DND-41 (cell line): ENCODE measurements at regions not wholly inside any gene's neighbourhood (a gene's known extent, or its start where the extent isn't known, plus 50 kb on each side); places are given as distances from the start of the nearest gene placed in this dataset.
"Not testable (repeated sequence)": the region's sequence is repeated elsewhere in the genome, so short reads cannot be mapped to it uniquely, and the experiment has no call there.

Experiments
- ATAC-seq: fragments of 200-7000 bp; cut with Tn5 transposase; 3 replicates; pipeline ENCODE4 v1.9.1; 2021; ENCODE audit warnings: low read depth; ENCODE audit not compliant: insufficient read depth
- DNase-seq: peaks from one replicate; pipeline ENCODE4 v3.0.0-alpha.2; 2020
- H2AFZ ChIP-seq: 2 replicates; pipeline ENCODE4 v1.6.0; 2012; ENCODE audit warnings: low read depth, low read length
- H3K27ac ChIP-seq: 2 replicates; pipeline ENCODE4 v1.5.1; 2012; ENCODE audit warnings: low read length, inconsistent platforms
- H3K27me3 ChIP-seq: fragments of 200-600 bp; sonication (generic); 2 replicates; pipeline ENCODE4 v1.6.0; 2012; ENCODE audit warnings: low read length, mild to moderate bottlenecking, inconsistent platforms; ENCODE audit not compliant: insufficient read depth, poor library complexity
- H3K36me3 ChIP-seq: 2 replicates; pipeline ENCODE4 v1.5.1; 2012; ENCODE audit warnings: low read length, inconsistent platforms; ENCODE audit not compliant: insufficient read depth
- H3K4me1 ChIP-seq: 2 replicates; pipeline ENCODE4 v1.5.1; 2012; ENCODE audit warnings: mild to moderate bottlenecking, low read length; ENCODE audit not compliant: insufficient read depth
- H3K4me2 ChIP-seq: 2 replicates; pipeline ENCODE4 v1.6.0; 2012; ENCODE audit warnings: mild to moderate bottlenecking, moderate library complexity, low read length, inconsistent platforms; ENCODE audit not compliant: insufficient read depth
- H3K4me3 ChIP-seq, 2 experiments: fragments of 200-600 bp in 1 of 2; shearing (Covaris generic) in 1 of 2; 2 replicates each; pipeline ENCODE4 v1.5.1; 2012 to 2016; ENCODE audit warnings: inconsistent platforms in 2 of 2, low read length in 2 of 2, mild to moderate bottlenecking in 2 of 2, low read depth in 1 of 2, moderate library complexity in 1 of 2
- H3K79me2 ChIP-seq: 2 replicates; pipeline ENCODE4 v1.6.0; 2012; ENCODE audit warnings: low read length, inconsistent platforms; ENCODE audit not compliant: insufficient read depth
- H3K9ac ChIP-seq: 2 replicates; pipeline ENCODE4 v1.6.0; 2012; ENCODE audit warnings: low read depth, mild to moderate bottlenecking, inconsistent platforms, low read length, moderate library complexity
- H3K9me3 ChIP-seq: 2 replicates; pipeline ENCODE4 v1.5.1; 2012; ENCODE audit warnings: low read length, moderate library complexity, mild to moderate bottlenecking, inconsistent platforms; ENCODE audit not compliant: insufficient read depth, severe bottlenecking
- H4K20me1 ChIP-seq: 2 replicates; pipeline ENCODE4 v1.6.0; 2012; ENCODE audit warnings: low read length; ENCODE audit not compliant: insufficient read depth
- CTCF ChIP-seq: IDR thresholded peaks from 2 replicates; pipeline ENCODE4 v1.5.1; 2012; ENCODE audit warnings: borderline replicate concordance, low read length, moderate library complexity, mild to moderate bottlenecking; ENCODE audit not compliant: poor library complexity, severe bottlenecking; ENCODE audit errors: extremely low read depth
- EZH2 ChIP-seq: IDR thresholded peaks from 3 replicates; pipeline ENCODE4 v1.6.1; 2012; ENCODE audit warnings: borderline replicate concordance, low read depth, mild to moderate bottlenecking, moderate library complexity, low read length, inconsistent platforms; ENCODE audit not compliant: severe bottlenecking

- TF ChIP-seq CTCF (no peak), EZH2 (no peak)
- Histone ChIP-seq H3K4me1 (no peaks in the 10 kb centered on the region), H3K9me3 (no peaks in the 10 kb centered on the region), H3K36me3 (no peaks in the 10 kb centered on the region), H4K20me1 (no peaks in the 10 kb centered on the region), H3K79me2 (no peaks in the 10 kb centered on the region), H3K4me2 (no peak overlapping the region), H3K4me3 (no peak overlapping the region), H3K27ac (no peak overlapping the region), H3K9ac (no peak overlapping the region), H3K27me3 (no peaks in the 10 kb centered on the region), H2AFZ (no peak overlapping the region)
- DNase-seq (no peak), ATAC-seq (no peak)
Observed at GRCh38 chr16:47865337-47865855, 290.4 kb downstream of the ABCC12 start.

- not testable (repeated sequence) for H3K9me3 ChIP-seq, H3K79me2 ChIP-seq, H3K4me3 ChIP-seq, H2AFZ ChIP-seq, H3K4me1 ChIP-seq, H3K36me3 ChIP-seq, DNase-seq, H3K27ac ChIP-seq, ATAC-seq, H3K9ac ChIP-seq, H4K20me1 ChIP-seq, H3K4me2 ChIP-seq, H3K27me3 ChIP-seq
Observed at GRCh38 chr16:47864262-47864661, 291.5 kb downstream of the ABCC12 start.

- Histone ChIP-seq H3K27me3 (no peaks in the 10 kb centered on the region), H3K4me1 (no peaks in the 10 kb centered on the region), H3K27ac (no peak overlapping the region), H3K79me2 (no peaks in the 10 kb centered on the region), H3K36me3 (no peaks in the 10 kb centered on the region), H2AFZ (no peak overlapping the region), H3K9me3 (no peaks in the 10 kb centered on the region), H4K20me1 (no peaks in the 10 kb centered on the region), H3K4me3 (no peak overlapping the region), H3K9ac (no peak overlapping the region), H3K4me2 (no peak overlapping the region)
- no peak for ATAC-seq
- no peak for TF ChIP-seq CTCF
- no peak for TF ChIP-seq EZH2
- DNase-seq = no peak
Observed at GRCh38 chr16:47861999-47862398, 293.8 kb downstream of the ABCC12 start.

- Histone ChIP-seq H3K9ac (no peak overlapping the region), H3K36me3 (no peaks in the 10 kb centered on the region), H3K4me1 (no peaks in the 10 kb centered on the region), H3K27me3 (no peaks in the 10 kb centered on the region), H3K4me3 (no peak overlapping the region), H3K27ac (no peak overlapping the region), H2AFZ (no peak overlapping the region), H4K20me1 (no peaks in the 10 kb centered on the region; the same call in 1 of the 2 replicates), H3K4me2 (no peak overlapping the region), H3K9me3 (no peaks in the 10 kb centered on the region), H3K79me2 (no peaks in the 10 kb centered on the region)
- TF ChIP-seq CTCF = no peak
- TF ChIP-seq EZH2 = no peak
- DNase-seq (no peak), ATAC-seq (no peak)
Observed at GRCh38 chr16:47858333-47858982, 297.3 kb downstream of the ABCC12 start.
